SH-SY5Y (cell line): ENCODE measurements at regions not wholly inside any gene's neighbourhood (a gene's known extent, or its start where the extent isn't known, plus 50 kb on each side); places are given as distances from the start of the nearest gene placed in this dataset.

Experiments used
- GATA2 ChIP-seq: IDR thresholded peaks from 2 replicates; pipeline ENCODE4 v1.6.1; 2011; ENCODE audit warnings: mild to moderate bottlenecking, low read depth, low read length
- GATA3 ChIP-seq: IDR thresholded peaks from 2 replicates; pipeline ENCODE4 v1.6.1; 2011; ENCODE audit warnings: low read depth, mild to moderate bottlenecking, low read length, moderate library complexity

DNA sequence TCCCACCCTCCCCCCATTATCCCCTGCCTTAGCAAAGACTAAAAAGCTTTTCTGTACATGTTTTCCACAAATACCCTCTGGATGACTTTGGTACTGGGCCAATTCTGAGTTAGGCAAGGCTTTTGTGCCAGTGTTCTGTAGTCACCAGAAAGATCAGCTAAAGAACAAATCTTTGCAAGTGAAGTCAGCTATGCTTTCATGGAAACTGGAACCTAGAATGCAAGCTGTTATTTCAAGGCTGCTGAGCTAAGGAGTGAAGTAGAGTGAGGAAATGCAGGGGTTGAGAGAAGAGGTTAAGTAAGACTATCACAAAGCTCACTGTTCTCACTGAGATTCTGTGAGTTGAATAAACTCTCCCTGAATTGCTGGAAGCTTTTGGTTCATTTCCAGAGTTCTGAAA is 107.8 kb upstream of the CNTN3 start:
- no peak for TF ChIP-seq GATA2
- no peak for TF ChIP-seq GATA3
